Lung microvascular endothelial cell (primary cell): ENCODE measurements at regions not wholly inside any gene's neighbourhood (a gene's known extent, or its start where the extent isn't known, plus 50 kb on each side); places are given as distances from the start of the nearest gene placed in this dataset.
A peak's percentile ranks its signal among the peaks of the same experiment; 100 is the strongest.
"Not testable (repeated sequence)": the region's sequence is repeated elsewhere in the genome, so short reads cannot be mapped to it uniquely, and the experiment has no call there.

Experiments
- DNase-seq, 2 donors: peaks; one replicate each; pipeline versions ENCODE4 v3.0.0 to v3.0.0-alpha.2; 2010; ENCODE audit warnings: low read depth in 2 of 2

DNA sequence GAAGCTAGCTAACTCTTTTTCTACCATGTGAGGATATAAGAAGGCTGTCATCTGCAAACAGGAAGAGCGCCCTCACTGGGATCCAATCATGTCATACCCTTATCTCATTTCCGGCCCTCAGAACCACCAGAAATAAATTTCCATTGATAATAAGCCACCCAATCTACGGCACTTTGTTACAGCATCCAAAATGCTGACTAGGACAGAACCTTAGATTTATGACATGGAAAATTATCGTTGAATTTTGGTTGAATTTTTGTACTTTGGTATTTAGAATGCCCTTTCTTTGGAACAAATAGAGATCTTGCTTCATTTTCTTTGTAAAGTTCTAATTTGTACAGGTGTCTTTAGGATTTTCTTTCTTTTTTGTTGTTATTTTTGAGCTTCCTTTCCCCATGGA, 53.3 kb upstream of the CYLC2 start:
- DNase-seq: no peak

DNA sequence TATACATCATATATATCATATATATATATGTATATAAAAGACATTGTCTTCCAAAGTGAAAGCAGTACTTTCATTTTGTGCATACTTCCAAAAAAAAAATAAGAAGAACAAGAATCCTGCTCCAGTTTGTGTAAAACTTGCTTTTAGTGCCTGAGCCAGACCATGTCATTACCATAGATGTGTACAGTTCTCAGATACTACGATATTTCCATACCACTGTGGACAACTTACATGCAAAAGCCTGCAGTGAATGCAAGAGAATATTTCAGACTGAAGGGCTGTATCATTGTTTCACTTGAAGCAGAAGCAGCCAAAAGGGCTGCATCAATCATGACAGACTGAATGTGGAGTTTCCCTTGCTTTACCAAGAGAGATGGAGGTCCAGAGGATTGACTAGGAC, 72.6 kb upstream of the CYLC2 start:
- no peak for DNase-seq

DNA sequence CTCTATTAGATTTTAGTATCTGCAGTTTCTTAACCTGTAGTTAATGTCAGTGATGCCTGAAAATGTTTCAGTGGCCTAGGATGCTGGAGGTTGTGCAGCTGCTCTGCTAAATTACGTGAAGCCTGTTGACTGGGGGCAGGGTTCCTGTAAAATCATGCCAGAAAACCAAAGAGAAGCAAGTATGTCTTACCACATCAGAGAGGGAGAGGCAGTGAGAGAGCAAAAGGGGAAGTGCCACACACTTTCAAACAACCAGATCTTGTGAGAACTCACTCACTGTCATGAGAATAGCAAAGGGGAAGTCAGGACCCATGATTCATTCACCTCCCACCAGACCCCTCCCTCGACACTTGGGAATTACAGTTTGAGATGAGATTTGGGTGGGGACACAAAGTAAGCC, 83.9 kb upstream of the CYLC2 start:
- no peak for DNase-seq

DNA sequence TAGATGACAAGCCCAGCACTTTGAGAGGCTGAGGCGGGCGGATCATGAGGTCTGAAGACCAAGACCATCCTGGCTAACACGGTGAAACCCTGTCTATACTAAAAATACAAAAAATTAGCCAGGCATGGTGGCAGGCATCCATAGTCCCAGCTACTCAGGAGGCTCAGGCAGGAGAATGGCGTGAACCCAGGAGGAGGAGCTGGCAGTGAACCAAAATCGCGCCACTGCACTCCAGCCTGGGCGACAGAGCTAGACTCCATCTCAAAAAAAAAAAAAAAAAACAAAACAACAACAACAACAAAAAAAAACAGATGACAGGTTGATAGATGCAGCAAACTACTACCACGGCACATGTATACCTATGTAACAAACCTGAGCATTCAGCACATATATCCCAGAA, 89.3 kb upstream of the CYLC2 start:
- DNase-seq: not testable (repeated sequence)

DNA sequence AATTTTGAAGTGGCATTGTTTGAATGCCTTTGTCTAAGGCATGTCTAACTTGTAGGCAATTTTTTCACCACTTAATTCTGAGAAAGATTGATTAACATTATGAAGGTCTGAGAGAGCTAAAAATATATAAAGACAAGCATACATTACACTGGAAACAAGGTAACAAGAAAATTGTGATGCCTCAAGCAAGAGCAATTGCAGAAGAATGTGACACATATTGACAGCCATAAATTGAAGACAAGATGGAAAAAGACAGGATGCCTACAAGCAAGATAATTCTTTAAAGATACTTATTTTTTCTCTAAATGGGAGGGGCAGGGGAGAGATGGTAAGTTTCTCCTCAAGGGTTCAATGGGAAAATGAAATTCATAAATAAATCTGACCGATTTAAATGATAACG, 103.1 kb upstream of the CYLC2 start:
- DNase-seq: no peak

DNA sequence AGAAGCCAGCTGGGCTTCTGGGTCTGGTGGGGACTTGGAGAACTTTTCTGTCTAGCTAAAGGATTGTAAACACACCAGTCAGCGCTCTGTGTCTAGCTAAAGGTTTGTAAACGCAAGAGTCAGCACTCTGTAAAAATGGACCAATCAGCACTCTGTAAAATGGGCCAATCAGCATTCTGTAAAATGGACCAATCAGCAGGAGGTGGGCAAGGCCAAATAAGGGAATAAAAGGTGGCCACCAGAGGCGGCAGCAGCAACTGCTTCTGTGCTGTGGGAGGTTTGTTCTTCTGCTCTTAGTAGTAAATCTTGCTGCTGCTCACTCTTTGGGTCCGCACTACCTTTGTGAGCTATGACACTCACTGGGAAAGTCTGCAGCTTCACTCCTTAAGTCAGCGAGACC, 106.4 kb upstream of the CYLC2 start:
- DNase-seq: not testable (repeated sequence)

DNA sequence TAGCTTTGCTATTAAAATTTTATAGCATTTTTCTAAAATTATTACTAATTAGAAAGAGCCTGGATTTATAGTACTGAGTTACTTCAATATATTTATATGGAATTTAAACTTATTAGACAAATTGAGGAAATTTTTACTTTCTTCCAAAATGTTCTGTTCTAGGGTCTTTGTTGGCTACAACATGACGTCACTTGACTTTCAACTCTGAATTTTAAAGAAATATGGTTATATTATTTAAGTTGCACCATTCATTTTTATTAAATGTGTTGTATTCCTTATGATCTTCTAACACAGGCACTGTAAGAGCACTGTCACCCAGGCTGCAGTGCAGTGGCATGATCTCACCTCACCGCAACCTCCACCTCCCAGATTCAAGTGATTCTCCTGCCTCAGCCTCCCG, 119.4 kb upstream of the CYLC2 start:
- no peak for DNase-seq

DNA sequence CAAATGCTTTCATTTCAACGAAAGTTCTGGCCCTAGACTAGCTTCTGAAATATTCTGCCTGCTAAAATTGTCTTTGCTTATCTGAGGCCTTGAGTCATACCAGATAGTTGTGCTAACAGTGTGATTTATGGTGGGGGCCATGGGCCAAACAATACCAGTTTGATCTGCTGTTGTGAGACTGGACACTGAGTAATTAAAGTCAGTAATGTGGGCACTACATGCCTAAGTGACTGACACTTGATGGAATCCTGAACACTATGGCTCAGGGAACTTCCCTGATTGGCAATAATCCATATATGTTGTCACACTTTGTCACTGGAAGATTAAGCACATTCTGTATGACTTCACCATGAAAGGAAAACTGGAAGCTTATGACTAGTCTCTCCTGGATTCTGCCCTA, 127.6 kb upstream of the CYLC2 start:
- peak; percentile 0 to 65 for DNase-seq

DNA sequence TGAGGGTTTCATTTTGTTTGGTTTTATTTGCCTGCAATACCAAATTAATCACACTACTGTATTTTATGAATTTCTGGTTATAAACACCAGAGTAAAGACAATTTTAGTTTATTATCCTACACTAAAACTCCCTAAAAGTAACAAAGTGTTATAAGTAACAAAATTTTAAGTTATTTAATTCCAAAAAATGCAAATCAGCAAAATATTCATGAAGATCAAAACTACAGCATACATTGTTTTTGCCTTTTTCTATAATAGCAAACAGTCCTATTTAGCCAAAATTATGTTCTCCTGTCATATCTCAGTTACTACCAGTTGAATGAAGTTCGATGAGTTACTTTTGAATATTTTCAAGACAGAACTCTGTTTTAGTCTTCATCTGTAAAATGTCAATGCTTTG, 132.7 kb upstream of the CYLC2 start:
- no peak for DNase-seq

DNA sequence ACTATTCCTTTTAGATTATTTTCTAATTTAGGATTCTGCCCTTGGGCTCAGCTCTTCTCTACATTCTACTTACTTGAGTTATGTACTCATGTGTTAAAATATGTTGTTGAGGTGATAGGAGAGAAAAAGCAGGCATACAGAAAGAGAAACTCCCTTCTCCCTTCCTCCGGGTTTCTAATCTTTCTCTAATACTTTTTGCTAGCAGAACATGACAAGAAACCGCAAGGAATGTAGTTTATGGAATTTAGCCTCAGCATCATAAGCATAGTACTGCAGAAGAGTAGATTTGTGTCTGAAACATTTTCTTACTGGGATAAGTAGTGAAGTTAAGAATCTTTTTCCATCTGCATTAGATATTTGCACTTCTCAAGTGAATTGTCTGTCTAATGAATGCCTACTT, 139.5 kb upstream of the CYLC2 start:
- no peak for DNase-seq

DNA sequence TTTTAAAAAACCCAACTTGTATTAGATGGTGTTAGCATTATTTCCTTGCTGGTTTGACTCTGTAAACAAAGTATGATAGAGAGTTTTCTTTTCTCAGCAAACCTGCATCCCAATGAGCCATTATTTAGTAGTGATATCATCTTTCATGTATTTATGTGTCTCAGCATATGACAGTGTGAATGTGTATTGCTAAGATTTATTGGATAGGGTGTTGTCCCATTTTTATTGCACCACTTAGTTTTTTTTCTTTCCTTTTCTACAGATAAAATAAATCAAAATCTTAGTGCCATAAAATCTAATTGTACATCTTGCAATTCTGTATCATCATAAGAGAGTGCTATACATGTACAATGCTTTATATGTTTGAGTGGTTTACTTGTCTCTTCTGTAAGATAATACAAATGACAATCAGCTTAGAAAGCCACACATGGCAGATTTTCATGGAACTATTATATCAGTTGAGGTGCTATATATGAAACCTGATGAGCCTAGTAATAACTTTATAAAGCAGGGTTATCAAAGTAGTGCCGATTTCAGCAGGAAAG, 149.2 kb upstream of the CYLC2 start:
- DNase-seq: no peak

DNA sequence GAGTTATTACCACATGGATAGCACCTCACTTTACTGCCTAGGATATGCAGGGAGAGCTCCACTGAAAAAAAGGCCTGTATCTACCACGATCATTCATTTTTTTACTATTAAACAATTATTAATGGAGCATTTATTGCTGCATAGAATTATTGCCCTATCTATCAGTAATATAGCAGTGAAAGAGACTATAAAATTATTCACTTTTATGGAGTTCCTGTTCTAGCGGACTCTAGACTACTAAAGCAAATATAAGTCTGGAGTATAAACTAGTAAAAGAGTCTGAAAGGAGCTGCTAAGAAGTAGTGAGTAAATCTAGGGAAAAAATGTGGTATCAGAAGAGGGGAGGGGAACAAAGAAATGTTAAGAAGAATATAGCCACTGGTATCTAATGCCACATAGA, 150.4 kb upstream of the CYLC2 start:
- no peak for DNase-seq

DNA sequence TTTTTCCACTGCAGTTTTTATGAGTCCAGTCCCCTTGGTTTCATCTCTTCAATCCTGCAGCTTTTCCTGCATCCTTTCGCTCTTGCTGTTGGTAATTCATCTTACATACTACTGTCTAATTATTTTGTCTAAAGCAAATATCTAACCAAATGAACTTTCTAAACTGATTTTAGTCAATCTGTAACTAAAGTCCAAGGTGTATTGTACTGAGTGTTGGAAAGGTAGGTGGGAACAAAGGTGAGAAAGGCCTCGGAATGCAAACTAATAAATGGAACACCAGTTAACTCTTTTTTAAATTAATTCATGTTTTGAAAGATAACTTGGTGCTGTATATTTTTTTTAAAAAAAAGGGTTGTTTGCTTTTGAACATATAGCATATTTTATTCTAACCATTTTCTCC, 152.7 kb upstream of the CYLC2 start:
- no peak for DNase-seq

DNA sequence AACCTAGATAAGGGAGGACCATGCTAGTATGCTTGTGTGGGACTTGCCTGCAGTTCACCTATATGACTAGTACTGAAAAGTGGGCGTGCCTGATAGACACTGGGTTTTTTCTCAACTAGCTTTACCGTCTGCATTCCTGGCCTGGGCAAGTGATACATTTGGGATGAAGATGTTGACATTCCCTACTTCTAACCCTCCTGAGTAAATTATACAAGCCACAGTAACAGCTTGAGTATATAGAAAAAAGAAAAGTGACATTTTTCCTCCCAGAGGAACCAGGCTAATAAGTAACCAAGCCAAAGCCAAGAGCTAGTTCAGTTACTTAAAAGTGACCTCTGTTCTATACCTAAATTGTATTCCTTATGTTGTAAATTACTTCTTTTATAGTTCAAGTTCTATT, 153.8 kb upstream of the CYLC2 start:
- no peak for DNase-seq

DNA sequence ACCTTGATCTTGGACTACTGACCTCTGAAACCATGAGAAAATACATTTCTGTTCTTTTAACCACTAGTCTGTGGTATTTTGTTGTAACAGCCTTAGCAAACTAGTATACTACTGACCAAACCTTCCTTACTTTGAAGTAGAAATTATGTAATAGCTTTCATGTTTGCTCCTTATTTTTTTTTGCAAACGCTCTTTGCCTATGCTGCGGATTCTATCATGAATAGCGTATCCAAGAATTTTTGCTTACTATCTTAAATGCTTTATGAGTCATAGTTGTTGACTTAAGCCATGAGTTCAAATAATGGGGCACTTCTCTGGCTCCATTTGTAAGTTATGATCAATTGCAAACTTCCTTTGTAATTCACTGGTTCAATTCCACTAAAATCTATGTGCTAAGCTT, 154.8 kb upstream of the CYLC2 start:
- no peak for DNase-seq

DNA sequence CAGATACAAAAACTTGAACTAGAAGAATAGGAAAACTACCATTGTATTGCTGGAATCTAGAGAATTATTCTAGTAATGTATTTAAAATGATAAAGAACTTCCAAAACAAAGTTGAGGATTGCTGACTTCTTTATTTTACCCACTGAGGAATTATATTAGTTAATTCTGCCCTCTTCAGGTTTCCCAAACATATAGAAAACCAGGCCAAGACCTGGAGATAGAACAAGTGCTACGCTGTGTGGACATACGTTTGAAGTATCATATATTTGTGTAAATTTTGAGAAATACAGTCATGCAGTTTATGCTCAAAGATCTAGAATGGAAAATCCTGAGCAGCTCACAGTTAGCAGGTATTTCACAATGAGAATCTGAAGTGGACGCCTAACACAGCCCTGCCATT, 162.3 kb upstream of the CYLC2 start:
- no peak for DNase-seq

DNA sequence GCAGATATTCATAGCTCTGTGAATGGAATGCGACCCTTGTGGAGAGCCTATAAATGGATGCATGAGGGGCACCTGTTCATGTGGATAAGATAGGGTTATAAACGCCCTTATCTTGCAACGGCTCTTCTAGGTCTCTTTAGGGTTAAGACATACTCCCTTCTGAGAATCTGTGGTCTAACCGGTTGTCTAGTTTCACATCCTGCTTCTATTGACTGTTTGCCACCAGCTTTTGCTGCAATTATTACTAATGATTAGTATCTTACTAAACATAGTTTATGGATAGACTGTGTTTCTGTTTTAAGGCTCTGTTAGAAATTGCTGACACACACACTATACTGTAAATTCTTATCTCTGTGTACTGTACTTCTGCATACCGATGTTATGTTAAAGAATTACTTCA, 198.9 kb upstream of the CYLC2 start:
- no peak for DNase-seq

DNA sequence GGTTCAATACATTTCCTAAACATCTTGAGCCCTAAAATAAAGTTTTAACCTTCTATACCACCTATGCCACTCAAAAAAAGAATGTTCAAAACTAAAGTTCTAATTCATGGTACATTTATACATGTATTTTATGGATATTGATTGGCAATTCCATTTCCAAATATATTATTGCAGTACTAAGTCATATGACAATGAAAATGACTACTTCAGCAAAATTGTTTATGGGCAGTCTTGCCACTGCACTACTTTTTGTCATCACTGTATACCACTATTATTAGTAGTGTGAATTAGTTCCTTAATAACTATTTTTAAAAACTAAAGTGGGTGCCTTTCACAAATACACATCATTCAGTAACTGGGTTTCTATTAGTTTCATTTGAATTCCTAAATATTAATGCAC, 199.6 kb upstream of the CYLC2 start:
- DNase-seq: no peak

DNA sequence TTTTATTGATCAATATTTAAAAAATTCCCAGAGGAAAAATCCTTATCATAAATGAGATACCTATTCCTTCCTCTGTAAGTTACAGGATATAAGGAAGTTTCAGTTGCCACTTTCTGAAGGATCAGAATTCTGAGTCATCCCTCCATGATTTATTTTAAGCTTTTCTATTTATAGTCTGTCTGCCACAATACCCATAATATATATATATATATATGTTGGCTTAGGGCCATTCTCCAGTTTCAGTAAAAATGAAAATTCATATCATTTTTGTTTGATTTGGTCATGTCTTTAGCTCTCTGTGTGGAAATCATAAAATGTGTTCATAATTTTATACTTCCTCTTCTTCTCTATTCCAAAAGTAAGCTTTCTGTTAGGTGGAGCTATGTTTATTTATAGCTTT, 215.8 kb upstream of the CYLC2 start:
- DNase-seq: no peak

DNA sequence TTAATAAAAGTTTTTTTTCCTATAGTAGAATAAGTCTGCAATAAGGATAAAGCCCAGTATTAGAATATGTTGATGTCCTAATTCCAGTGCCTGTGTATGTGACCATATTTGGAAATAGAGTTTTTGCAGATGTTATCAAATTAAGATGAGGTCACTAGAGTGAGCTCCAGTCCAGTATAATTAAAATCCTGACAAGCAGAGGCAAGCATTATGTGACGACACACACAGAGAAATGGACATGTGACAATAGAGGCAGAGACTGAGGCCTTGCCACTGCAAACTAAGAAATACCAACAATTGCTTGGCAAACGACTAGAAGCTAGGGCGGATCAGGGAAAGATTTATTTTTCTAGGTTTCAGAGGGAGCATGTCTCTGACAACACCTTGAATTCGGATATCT, 216.4 kb upstream of the CYLC2 start:
- no peak for DNase-seq

DNA sequence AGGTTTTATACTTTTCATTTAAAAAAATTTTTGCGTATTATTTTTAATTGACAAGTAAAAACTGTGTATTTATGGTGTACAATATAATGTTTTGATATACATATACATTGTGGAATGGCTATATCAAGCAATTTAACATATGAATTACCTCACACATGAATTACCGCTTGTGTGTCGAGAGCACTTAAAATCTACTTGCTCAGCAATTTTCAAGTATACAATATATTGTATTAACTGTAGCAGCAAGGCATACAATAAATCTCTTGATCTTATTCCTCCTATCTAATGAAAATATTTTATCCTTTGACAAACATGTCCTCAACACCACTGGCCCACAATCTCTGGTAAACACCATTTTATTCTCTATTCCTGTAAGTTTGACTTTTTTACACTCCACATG, 224.4 kb upstream of the CYLC2 start:
- no peak for DNase-seq

DNA sequence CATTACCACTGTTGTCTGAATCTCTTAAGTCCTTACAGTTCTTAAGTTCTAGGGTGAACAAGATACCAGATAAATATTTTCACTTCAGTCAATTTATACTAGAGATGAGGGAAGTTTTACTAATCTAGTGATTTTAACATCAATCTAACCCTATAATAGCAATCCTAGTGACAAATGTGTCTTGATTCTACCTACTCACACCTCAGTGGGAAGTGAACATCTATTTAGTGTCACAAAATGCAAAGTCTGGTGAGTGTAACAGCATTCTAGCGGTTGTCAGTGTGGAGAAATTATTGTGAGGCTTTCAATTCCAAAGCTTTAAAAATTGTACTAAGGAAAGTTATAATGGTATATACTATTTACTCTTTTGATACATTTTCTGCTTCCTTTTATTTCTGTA, 225.8 kb upstream of the CYLC2 start:
- no peak for DNase-seq

DNA sequence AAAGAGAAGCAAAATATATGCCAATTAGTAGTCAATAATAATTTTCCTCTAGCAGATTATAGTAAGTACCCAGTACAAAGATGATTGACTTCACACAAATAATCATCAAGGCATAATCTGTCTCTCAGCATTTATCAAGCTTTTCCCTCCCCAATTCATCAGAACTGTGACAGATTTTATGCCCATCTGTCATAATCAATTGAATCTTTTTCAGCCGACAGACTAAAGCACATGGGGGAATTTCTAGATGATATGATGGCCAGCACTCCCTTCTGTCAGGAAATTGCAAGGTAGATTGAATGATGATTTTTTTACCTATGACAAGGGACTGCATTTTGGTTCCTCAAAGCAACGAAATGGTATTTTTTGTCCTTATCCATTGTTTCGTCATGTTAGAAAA, 227.1 kb upstream of the CYLC2 start:
- no peak for DNase-seq

DNA sequence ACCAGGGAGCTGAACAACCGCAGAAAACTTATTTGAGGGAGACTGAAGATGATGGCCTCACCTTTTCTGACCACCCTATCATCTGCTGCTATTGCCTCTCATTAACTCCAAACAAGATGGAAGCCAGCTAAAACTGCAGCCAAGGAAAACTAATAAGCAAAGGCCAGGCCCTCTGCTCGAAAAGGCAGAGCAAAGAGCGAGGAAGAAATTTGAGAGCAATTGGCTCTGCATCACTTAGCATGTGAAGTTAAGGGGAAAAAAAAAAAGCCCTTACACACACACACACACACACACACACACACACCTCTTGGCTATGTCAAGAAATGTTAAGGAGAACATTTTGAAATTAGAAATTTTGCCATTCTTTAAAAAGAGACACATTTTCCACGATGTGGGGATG, 228.1 kb upstream of the CYLC2 start:
- DNase-seq: no peak

DNA sequence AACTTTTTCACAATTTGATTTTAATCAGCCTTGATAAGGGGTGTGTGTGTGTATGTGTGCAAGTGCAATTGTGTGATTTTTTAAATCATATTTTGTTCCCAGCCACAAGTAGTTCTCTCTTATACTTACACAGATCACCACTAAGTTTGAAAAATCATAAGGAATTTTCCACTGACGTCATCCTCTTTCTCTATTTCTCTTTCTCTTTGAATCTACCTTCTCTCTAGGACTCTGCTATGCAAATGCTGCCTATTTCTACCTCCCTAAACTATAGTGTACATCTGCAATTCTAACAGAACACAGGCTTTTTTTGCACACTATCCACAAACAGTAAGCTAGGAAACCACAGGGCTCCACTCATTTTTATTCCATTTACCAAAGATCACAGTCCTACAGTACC, 254.6 kb upstream of the CYLC2 start:
- DNase-seq: no peak
